RPMI7951 (cell line): ENCODE measurements at regions not wholly inside any gene's neighbourhood (a gene's known extent, or its start where the extent isn't known, plus 50 kb on each side); places are given as distances from the start of the nearest gene placed in this dataset.
A peak's percentile ranks its signal among the peaks of the same experiment; 100 is the strongest.

Experiments used
- DNase-seq: peaks from one replicate; pipeline ENCODE4 v3.0.0-alpha.2; 2012; ENCODE audit warnings: low read depth

GRCh38 chr2:26530696-26531095 lies 52.8 kb upstream of the OTOF start:
- DNase-seq, result peak; percentile 28

- DNase-seq, result no peak
These were observed 52.3 kb upstream of the OTOF start for GRCh38 chr2:26530240-26530540.

GRCh38 chr2:26529406-26530239 lies 51.7 kb upstream of the OTOF start:
- DNase-seq, result no peak

- DNase-seq, result no peak
These were observed 50.9 kb upstream of the OTOF start for GRCh38 chr2:26528836-26529235.

- DNase-seq, result no peak
These were observed 50.0 kb upstream of the OTOF start for GRCh38 chr2:26527726-26528585.
